Neural cell (in vitro differentiated cells): ENCODE measurements at regions not wholly inside any gene's neighbourhood (a gene's known extent, or its start where the extent isn't known, plus 50 kb on each side); places are given as distances from the start of the nearest gene placed in this dataset.

Source experiments
- EP300 ChIP-seq: fragments of 450-650 bp; conservative IDR thresholded peaks from 2 replicates; pipeline ENCODE4 v1.6.1; 2014; ENCODE audit warnings: antibody characterized with exemption, mild to moderate bottlenecking, moderate library complexity; ENCODE audit not compliant: poor library complexity, severe bottlenecking
- MXI1 ChIP-seq: fragments of 450-650 bp; conservative IDR thresholded peaks from 2 replicates; pipeline ENCODE4 v1.6.1; 2014; ENCODE audit warnings: antibody characterized with exemption, mild to moderate bottlenecking; ENCODE audit not compliant: poor library complexity, severe bottlenecking
- POLR2AphosphoS5 ChIP-seq: IDR thresholded peaks from 2 replicates; pipeline ENCODE4 v1.6.1; 2012
- RAD21 ChIP-seq: fragments of 450-650 bp; conservative IDR thresholded peaks from 2 replicates; pipeline ENCODE4 v1.6.1; 2014; ENCODE audit warnings: antibody characterized with exemption, mild to moderate bottlenecking, moderate library complexity
- SMC3 ChIP-seq: fragments of 450-650 bp; conservative IDR thresholded peaks from 2 replicates; pipeline ENCODE4 v1.6.1; 2014; ENCODE audit warnings: antibody characterized with exemption, mild to moderate bottlenecking, moderate library complexity; ENCODE audit not compliant: poor library complexity
- TF ChIP-seq, protein P1 (sequence below): fragments of 450-650 bp; IDR thresholded peaks from 2 replicates; pipeline ENCODE4 v1.5.1; 2014; ENCODE audit warnings: antibody characterized with exemption, mild to moderate bottlenecking, moderate library complexity; ENCODE audit not compliant: poor library complexity, severe bottlenecking
- TF ChIP-seq, protein P2 (sequence below): IDR thresholded peaks from 2 replicates; pipeline ENCODE4 v1.6.1; 2012; ENCODE audit warnings: borderline replicate concordance

DNA sequence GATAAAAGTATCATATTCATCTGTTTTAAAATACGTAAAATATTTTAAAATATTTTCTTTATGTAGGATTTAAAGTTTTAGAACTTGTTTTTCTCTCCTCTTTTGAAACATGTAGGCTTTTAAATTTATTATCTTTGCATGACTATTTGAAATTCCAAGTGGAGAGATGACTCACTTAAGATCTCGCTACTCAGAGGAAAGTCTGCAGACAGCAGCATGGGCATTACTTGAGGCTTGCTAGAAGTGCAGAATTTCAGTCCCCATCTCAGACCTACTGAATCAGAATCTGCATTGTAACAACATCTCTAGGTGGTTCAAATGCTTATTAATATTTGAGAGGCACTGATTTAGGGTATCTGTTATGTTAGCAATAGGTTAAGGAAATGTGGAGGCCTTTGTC lies 225.7 kb upstream of the ARX start:
- TF ChIP-seq, protein P1, sequence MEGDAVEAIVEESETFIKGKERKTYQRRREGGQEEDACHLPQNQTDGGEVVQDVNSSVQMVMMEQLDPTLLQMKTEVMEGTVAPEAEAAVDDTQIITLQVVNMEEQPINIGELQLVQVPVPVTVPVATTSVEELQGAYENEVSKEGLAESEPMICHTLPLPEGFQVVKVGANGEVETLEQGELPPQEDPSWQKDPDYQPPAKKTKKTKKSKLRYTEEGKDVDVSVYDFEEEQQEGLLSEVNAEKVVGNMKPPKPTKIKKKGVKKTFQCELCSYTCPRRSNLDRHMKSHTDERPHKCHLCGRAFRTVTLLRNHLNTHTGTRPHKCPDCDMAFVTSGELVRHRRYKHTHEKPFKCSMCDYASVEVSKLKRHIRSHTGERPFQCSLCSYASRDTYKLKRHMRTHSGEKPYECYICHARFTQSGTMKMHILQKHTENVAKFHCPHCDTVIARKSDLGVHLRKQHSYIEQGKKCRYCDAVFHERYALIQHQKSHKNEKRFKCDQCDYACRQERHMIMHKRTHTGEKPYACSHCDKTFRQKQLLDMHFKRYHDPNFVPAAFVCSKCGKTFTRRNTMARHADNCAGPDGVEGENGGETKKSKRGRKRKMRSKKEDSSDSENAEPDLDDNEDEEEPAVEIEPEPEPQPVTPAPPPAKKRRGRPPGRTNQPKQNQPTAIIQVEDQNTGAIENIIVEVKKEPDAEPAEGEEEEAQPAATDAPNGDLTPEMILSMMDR = no peak
- TF ChIP-seq RAD21 (no peak), EP300 (no peak), MXI1 (no peak), SMC3 (no peak), POLR2AphosphoS5 (no peak)
- TF ChIP-seq, protein P2, sequence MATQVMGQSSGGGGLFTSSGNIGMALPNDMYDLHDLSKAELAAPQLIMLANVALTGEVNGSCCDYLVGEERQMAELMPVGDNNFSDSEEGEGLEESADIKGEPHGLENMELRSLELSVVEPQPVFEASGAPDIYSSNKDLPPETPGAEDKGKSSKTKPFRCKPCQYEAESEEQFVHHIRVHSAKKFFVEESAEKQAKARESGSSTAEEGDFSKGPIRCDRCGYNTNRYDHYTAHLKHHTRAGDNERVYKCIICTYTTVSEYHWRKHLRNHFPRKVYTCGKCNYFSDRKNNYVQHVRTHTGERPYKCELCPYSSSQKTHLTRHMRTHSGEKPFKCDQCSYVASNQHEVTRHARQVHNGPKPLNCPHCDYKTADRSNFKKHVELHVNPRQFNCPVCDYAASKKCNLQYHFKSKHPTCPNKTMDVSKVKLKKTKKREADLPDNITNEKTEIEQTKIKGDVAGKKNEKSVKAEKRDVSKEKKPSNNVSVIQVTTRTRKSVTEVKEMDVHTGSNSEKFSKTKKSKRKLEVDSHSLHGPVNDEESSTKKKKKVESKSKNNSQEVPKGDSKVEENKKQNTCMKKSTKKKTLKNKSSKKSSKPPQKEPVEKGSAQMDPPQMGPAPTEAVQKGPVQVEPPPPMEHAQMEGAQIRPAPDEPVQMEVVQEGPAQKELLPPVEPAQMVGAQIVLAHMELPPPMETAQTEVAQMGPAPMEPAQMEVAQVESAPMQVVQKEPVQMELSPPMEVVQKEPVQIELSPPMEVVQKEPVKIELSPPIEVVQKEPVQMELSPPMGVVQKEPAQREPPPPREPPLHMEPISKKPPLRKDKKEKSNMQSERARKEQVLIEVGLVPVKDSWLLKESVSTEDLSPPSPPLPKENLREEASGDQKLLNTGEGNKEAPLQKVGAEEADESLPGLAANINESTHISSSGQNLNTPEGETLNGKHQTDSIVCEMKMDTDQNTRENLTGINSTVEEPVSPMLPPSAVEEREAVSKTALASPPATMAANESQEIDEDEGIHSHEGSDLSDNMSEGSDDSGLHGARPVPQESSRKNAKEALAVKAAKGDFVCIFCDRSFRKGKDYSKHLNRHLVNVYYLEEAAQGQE = no peak
